HT1080 (cell line): ENCODE measurements at regions not wholly inside any gene's neighbourhood (a gene's known extent, or its start where the extent isn't known, plus 50 kb on each side); places are given as distances from the start of the nearest gene placed in this dataset.
A peak's percentile ranks its signal among the peaks of the same experiment; 100 is the strongest.
"Not testable (repeated sequence)": the region's sequence is repeated elsewhere in the genome, so short reads cannot be mapped to it uniquely, and the experiment has no call there.

ENCODE experiments used
- DNase-seq: peaks from one replicate; pipeline ENCODE4 v3.0.0-alpha.2; 2015; ENCODE audit warnings: low read depth

GRCh38 chr4:158313566-158313965 lies 103.3 kb downstream of the TMEM144 start:
- DNase-seq, result no peak

- peak; percentile 66 for DNase-seq
Observed at GRCh38 chr4:158314756-158315487, 104.6 kb downstream of the TMEM144 start.

- DNase-seq, result no peak
Observed at GRCh38 chr4:158315706-158316105, 105.4 kb downstream of the TMEM144 start.

- DNase-seq, result no peak
Observed at GRCh38 chr4:158316264-158316663, 106.0 kb downstream of the TMEM144 start.

DNA sequence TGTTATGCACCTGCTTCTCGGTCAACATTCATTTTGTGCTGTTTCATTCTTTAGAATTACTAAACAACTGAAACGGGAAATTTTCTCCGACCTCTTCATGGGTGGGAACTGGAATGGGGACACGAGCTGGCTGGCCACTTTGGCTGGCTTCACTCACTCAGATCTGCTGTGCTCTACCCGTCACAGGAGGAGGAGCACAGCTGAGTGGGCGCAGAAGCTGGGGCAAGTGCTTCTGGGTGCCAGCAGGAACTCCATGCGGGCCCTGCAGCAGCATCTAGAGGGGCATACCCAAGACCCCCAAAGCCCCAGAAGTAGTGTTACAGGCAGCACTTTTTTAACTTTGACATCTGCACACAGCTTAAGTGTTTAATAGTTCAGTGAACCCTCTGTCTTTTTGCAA lies 109.6 kb downstream of the TMEM144 start:
- no peak for DNase-seq

DNA sequence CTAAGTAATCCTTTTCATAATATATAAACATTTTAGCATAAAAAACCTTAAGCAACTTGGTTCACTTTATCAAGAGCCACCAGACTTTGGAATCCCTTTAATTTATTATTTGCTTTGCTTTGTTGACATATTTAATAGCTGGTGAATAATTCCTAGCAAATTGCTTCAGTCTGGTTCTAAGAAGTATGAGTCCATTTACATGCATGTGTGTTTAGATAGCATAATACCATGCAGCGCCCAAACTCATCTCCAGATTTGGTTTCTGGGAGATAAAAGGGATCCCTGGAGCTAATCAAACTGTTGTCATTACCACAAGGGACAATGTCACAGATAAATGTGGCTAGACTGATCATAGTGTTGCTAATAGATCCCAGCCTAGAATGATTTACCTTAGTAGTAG lies 111.8 kb downstream of the TMEM144 start:
- no peak for DNase-seq

DNA sequence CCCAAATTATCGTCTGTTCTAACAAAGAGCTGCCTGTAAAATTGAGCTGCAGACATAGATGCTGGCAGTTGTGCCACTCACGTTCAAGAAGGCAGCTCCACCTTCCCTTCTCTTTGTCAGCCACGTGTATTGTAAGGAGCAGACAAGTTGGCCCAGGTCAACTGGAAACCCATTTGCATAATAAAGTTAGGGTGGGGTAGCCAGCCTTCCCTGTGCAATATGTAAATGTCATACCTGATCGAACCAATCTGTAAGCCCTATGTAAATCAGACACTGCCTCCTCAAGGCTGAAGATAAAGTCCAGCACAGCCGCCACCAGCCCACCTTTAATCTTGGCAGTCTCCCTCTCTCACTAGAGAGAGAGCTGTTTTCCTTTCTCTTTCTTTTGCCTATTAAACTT lies 117.2 kb downstream of the TMEM144 start:
- no peak for DNase-seq

- DNase-seq, result no peak
Observed at GRCh38 chr4:158331863-158332262, 121.6 kb downstream of the TMEM144 start.

GRCh38 chr4:158333820-158334219 lies 123.5 kb downstream of the TMEM144 start:
- DNase-seq, result no peak

DNA sequence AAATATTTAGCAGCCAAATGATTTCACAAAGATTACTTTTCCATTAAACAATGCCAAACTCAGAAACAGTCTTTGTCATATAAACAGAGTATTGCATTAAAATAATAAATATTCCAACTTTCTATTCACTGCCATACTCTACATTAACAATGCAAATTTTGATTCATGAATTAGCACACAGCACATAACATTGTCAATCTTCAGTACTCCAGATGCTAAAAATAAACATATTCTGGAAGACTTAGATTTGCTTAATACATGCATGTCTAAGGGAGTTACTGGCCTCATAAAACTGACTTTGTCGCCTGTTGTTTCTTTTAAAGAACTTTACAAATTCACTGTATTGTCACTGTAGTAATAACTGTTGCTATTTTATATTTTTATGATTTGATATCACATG lies 131.6 kb downstream of the TMEM144 start:
- DNase-seq, result no peak

DNA sequence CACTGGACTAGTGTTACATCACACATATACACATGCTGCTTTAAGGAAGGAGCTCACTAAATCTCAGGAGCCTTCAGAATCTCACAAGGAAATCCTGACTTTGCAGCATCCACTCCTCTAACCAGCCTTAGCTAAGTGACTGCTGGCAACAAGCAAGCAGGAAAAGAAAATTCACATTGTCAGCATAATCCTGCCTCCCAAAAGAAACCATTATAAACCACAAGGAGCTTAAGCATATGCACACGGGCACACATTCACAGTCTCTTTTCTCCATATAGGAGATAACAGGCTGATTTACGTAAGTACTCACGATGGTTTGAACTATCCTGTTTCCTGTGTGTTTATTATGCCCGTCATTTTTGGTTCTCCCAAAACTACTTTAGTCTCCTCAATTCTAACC lies 136.3 kb downstream of the TMEM144 start:
- no peak for DNase-seq

DNA sequence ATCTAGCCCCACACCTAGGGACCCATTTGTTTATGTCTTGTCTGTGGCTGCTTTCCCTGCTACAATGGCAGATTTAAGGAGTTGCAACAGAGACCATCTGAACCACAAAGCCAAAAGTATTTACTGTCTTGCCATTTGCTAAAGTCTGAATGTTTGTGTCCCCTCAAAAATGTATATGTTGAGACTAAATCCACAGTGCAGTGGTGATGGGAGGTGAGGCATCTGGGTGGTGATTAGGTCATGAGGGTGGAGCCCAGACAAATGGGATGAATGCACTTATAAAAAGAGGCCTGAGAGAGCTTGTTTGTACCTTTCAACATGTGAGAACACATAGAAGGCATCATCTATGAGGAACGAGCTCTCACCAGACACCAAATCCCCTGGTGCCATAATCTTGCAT lies 137.3 kb downstream of the TMEM144 start:
- DNase-seq, result no peak

DNA sequence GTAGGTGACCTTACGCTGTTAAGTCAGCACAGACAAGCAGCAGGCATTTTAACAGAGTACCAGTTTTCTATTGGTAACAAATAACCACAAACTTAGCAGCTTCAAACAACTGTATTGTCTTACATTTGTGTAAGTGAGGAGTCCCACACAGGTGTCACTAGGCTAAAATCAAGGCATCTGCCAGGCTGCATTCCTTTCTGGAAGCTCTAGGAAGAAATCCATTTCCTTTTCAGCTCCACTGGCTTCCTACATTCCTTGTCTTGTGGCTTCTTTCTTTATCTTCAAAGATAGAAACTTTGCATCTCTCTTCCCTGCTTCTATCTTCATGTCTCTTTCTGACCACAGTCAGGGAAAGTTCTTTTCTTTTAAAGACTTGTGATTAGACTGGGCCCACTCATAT lies 139.9 kb downstream of the TMEM144 start:
- DNase-seq, result no peak

GRCh38 chr4:158353541-158354304 lies 143.4 kb downstream of the TMEM144 start:
- DNase-seq, result no peak

- DNase-seq, result no peak
Observed at GRCh38 chr4:158356301-158356700, 146.0 kb downstream of the TMEM144 start.

- DNase-seq, result not testable (repeated sequence)
Observed at GRCh38 chr4:158367932-158368441, 153.7 kb upstream of the RXFP1 start.

DNA sequence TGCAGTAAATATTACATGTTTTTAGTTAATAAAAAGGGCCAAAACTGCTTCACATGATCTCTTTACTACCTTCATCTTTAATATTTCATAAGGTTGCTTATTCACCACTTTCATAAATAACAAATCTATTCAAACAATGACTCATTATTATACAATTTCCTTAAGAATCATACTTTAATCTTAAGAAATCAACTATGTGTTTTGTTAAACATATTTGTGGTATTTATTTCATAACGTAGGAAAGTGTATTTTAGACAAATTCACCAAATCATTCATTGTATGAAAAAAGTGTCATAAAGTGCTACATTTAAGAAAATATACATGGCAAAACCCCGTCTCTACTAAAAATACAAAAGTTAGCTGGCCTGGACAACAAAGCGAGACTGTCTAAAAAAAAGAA lies 150.5 kb upstream of the RXFP1 start:
- no peak for DNase-seq

GRCh38 chr4:158374318-158374717 lies 147.4 kb upstream of the RXFP1 start:
- no peak for DNase-seq

- no peak for DNase-seq
Observed at GRCh38 chr4:158376106-158376840, 145.4 kb upstream of the RXFP1 start.

- DNase-seq, result no peak
Observed at GRCh38 chr4:158384414-158384813, 137.3 kb upstream of the RXFP1 start.

GRCh38 chr4:158395343-158395742 lies 126.3 kb upstream of the RXFP1 start:
- no peak for DNase-seq

DNA sequence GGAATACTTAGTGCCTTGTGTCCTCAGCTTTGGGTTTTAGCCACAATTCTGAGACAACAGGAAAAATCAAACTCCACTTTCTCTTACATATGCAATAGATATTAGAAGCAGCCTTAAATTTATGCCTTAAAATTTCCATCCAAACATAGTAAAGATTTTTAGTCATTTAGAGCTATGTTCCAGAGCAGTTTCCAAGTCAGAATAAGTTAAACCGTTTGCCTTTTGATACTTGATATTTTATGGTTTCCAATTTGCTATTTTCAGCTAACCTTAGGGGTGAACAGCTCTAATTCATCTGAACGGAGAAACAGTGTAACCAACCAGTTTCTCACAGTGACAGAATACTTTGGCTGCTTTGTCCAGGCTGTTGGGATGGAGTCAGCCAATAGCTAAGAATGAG lies 125.8 kb upstream of the RXFP1 start:
- no peak for DNase-seq
